WERI-Rb-1 (cell line): ENCODE measurements at regions not wholly inside any gene's neighbourhood (a gene's known extent, or its start where the extent isn't known, plus 50 kb on each side); places are given as distances from the start of the nearest gene placed in this dataset.

Experiments
- DNase-seq: peaks from one replicate; pipeline ENCODE4 v3.0.0-alpha.2; 2020
- H3K27ac ChIP-seq: fragments of 250-450 bp; sonication (Bioruptor Pico); 2 replicates; pipeline ENCODE4 v1.5.1; 2020; ENCODE audit warnings: mild to moderate bottlenecking, moderate library complexity
- H3K27me3 ChIP-seq: fragments of 250-450 bp; sonication (Bioruptor Pico); 2 replicates; pipeline ENCODE4 v1.5.1; 2021; ENCODE audit warnings: mild to moderate bottlenecking, low read depth, moderate library complexity; ENCODE audit not compliant: insufficient read depth, severe bottlenecking
- H3K36me3 ChIP-seq: fragments of 250-450 bp; sonication (Bioruptor Pico); 2 replicates; pipeline ENCODE4 v1.5.1; 2020; ENCODE audit warnings: mild to moderate bottlenecking, moderate library complexity
- H3K4me3 ChIP-seq: 2 replicates; pipeline ENCODE4 v1.5.1; 2011; ENCODE audit warnings: low read depth, mild to moderate bottlenecking, control low read depth, low read length
- H3K9me3 ChIP-seq: fragments of 250-450 bp; sonication (Bioruptor Pico); 2 replicates; pipeline ENCODE4 v1.5.1; 2021; ENCODE audit warnings: mild to moderate bottlenecking, moderate library complexity; ENCODE audit not compliant: severe bottlenecking
- CTCF ChIP-seq: IDR thresholded peaks from 2 replicates; pipeline ENCODE4 v1.5.1; 2011; ENCODE audit warnings: low read depth, mild to moderate bottlenecking, control low read depth, inconsistent platforms, low read length

GRCh38 chr12:77777274-77777673 lies 53.4 kb upstream of the NAV3 start:
- no peak overlapping the region for H3K4me3 ChIP-seq
- no peaks in the 10 kb centered on the region for H3K9me3 ChIP-seq
- DNase-seq, result no peak
- H3K27ac ChIP-seq, result no peak overlapping the region
- no peak for TF ChIP-seq CTCF
- no peaks in the 10 kb centered on the region for H3K36me3 ChIP-seq
- H3K27me3 ChIP-seq, result no peaks in the 10 kb centered on the region

- Histone ChIP-seq H3K27me3 (no peaks in the 10 kb centered on the region), H3K4me3 (no peak overlapping the region), H3K27ac (no peak overlapping the region), H3K36me3 (no peaks in the 10 kb centered on the region), H3K9me3 (no peaks in the 10 kb centered on the region)
- no peak for TF ChIP-seq CTCF
- no peak for DNase-seq
These were observed 55.9 kb upstream of the NAV3 start for GRCh38 chr12:77774761-77775160.

- no peaks in the 10 kb centered on the region for H3K36me3 ChIP-seq
- no peak for TF ChIP-seq CTCF
- no peak overlapping the region for H3K27ac ChIP-seq
- H3K4me3 ChIP-seq, result no peak overlapping the region
- H3K9me3 ChIP-seq, result no peaks in the 10 kb centered on the region
- no peaks in the 10 kb centered on the region for H3K27me3 ChIP-seq
- no peak for DNase-seq
These were observed 57.9 kb upstream of the NAV3 start for GRCh38 chr12:77772676-77773298.

GRCh38 chr12:77768558-77768957 lies 62.1 kb upstream of the NAV3 start:
- H3K36me3 ChIP-seq, result no peaks in the 10 kb centered on the region
- no peak overlapping the region for H3K27ac ChIP-seq
- H3K27me3 ChIP-seq, result no peaks in the 10 kb centered on the region
- DNase-seq, result no peak
- no peak for TF ChIP-seq CTCF
- H3K4me3 ChIP-seq, result no peak overlapping the region
- peaks cover 4% of the 10 kb centered on the region for H3K9me3 ChIP-seq

- H3K4me3 ChIP-seq, result no peak overlapping the region
- H3K27me3 ChIP-seq, result no peaks in the 10 kb centered on the region
- no peak for TF ChIP-seq CTCF
- no peaks in the 10 kb centered on the region for H3K36me3 ChIP-seq
- H3K27ac ChIP-seq, result no peak overlapping the region
- peaks cover 4% of the 10 kb centered on the region for H3K9me3 ChIP-seq
- DNase-seq, result no peak
These were observed 62.8 kb upstream of the NAV3 start for GRCh38 chr12:77767756-77768343.

GRCh38 chr12:77767335-77767734 lies 63.4 kb upstream of the NAV3 start:
- H3K4me3 ChIP-seq, result no peak overlapping the region
- TF ChIP-seq CTCF, result no peak
- DNase-seq, result no peak
- H3K36me3 ChIP-seq, result no peaks in the 10 kb centered on the region
- peaks cover 4% of the 10 kb centered on the region for H3K9me3 ChIP-seq
- H3K27me3 ChIP-seq, result no peaks in the 10 kb centered on the region
- H3K27ac ChIP-seq, result no peak overlapping the region
